Effector memory CD4-positive, alpha-beta T cell (primary cell): ENCODE measurements at regions not wholly inside any gene's neighbourhood (a gene's known extent, or its start where the extent isn't known, plus 50 kb on each side); places are given as distances from the start of the nearest gene placed in this dataset.

Source experiments
- DNase-seq, 3 donors: peaks; one replicate each; pipeline ENCODE4 v3.0.0-alpha.2; 2020
- H3K27ac ChIP-seq: 2 replicates; pipeline ENCODE4 v1.7.0; 2013; ENCODE audit warnings: mild to moderate bottlenecking, low read length, moderate library complexity; ENCODE audit not compliant: insufficient read depth, poor library complexity, severe bottlenecking
- H3K27me3 ChIP-seq: replicated peaks from 2 replicates; pipeline ENCODE4 v1.7.0; 2013; ENCODE audit warnings: mild to moderate bottlenecking, low read length; ENCODE audit not compliant: insufficient read depth, control insufficient read depth, poor library complexity, severe bottlenecking
- H3K36me3 ChIP-seq: 2 replicates; pipeline ENCODE4 v1.7.0; 2013; ENCODE audit warnings: mild to moderate bottlenecking, low read length, moderate library complexity; ENCODE audit not compliant: control insufficient read depth, insufficient read depth
- H3K4me1 ChIP-seq: 2 replicates; pipeline ENCODE4 v1.7.0; 2013; ENCODE audit warnings: low read length, mild to moderate bottlenecking; ENCODE audit not compliant: control insufficient read depth, insufficient read depth, poor library complexity, severe bottlenecking
- H3K4me3 ChIP-seq: 2 replicates; pipeline ENCODE4 v1.7.0; 2013; ENCODE audit warnings: low read length, low read depth, mild to moderate bottlenecking; ENCODE audit not compliant: insufficient read depth, poor library complexity, severe bottlenecking
- H3K9me3 ChIP-seq: 2 replicates; pipeline ENCODE4 v1.7.0; 2013; ENCODE audit warnings: mild to moderate bottlenecking, low read length, moderate library complexity; ENCODE audit not compliant: control insufficient read depth

- Histone ChIP-seq H3K27ac (no peak overlapping the region), H3K4me3 (no peak overlapping the region), H3K4me1 (no peaks in the 10 kb centered on the region), H3K36me3 (no peaks in the 10 kb centered on the region), H3K9me3 (no peaks in the 10 kb centered on the region), H3K27me3 (no peaks in the 10 kb centered on the region)
- no peak for DNase-seq
These were observed 2065.7 kb downstream of the MRPL39 start for GRCh38 chr21:23541571-23541970.

DNA sequence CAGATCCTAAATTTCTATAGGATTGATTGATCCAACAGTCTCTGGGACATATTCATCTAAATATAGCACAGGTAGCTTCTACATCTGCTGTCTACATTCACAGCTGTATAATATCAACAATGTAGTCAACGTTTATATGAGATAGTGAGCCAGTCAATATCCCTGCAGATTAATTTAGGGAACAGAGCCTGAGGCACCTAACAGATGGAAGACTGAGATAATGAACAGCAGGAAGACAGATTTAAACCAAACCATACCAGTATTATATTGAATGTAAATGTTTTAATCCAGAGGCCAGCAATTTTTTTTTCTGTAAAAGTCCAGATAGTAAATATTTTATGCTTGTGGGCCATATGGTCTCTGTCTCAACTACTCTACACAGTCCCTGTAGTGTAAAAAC is 2072.4 kb downstream of the MRPL39 start:
- Histone ChIP-seq H3K27ac (no peak overlapping the region), H3K27me3 (no peaks in the 10 kb centered on the region), H3K4me1 (no peaks in the 10 kb centered on the region), H3K9me3 (no peaks in the 10 kb centered on the region), H3K4me3 (no peak overlapping the region), H3K36me3 (no peaks in the 10 kb centered on the region)
- DNase-seq = no peak

DNA sequence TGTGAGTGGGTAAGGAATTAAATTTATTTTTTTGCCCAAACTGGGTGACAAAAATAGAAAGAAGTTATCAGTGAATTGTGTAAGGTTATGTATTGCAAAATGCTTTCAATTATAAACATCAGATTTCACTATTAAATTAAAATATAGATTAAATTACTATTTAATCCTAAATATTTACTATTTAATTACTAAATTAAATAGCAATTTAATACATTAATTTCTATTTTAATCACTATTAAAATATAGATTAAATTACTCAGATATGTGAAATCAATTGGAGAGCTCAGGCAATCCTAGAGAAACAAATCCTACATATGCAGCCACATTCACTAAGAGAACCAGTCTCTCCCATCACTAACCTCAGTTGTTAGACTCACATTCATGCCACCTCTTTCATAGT is 2075.8 kb downstream of the MRPL39 start:
- H3K4me1 ChIP-seq = no peaks in the 10 kb centered on the region
- DNase-seq = no peak
- H3K27ac ChIP-seq = no peak overlapping the region
- no peaks in the 10 kb centered on the region for H3K9me3 ChIP-seq
- H3K4me3 ChIP-seq = no peak overlapping the region
- no peaks in the 10 kb centered on the region for H3K36me3 ChIP-seq
- no peaks in the 10 kb centered on the region for H3K27me3 ChIP-seq

- no peak overlapping the region for H3K4me3 ChIP-seq
- H3K4me1 ChIP-seq = no peaks in the 10 kb centered on the region
- H3K27ac ChIP-seq = no peak overlapping the region
- H3K27me3 ChIP-seq = no peaks in the 10 kb centered on the region
- no peak for DNase-seq
- no peaks in the 10 kb centered on the region for H3K36me3 ChIP-seq
- H3K9me3 ChIP-seq = no peaks in the 10 kb centered on the region
These were observed 2082.6 kb downstream of the MRPL39 start for GRCh38 chr21:23524685-23525084.

DNA sequence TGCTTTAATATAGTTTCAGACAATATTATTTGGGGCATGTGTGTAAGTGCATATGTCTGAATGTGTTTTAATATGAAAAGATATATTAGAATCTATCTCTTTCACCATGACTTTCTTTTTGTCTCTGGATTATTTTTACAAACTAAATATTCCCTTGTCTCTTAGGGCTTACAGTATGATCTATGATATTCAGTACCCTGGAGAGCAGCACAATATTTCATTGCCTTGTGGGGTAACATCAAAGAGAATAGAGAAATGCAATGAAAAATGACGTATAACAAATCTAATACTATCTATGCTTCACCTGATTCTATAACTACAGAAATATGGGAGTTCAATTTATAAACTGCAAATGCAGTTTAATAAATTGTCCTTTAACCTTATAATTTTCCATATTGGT is 2084.5 kb downstream of the MRPL39 start:
- H3K27me3 ChIP-seq = no peaks in the 10 kb centered on the region
- H3K4me3 ChIP-seq = no peak overlapping the region
- no peak overlapping the region for H3K27ac ChIP-seq
- DNase-seq = no peak
- no peaks in the 10 kb centered on the region for H3K4me1 ChIP-seq
- no peaks in the 10 kb centered on the region for H3K36me3 ChIP-seq
- no peaks in the 10 kb centered on the region for H3K9me3 ChIP-seq

DNA sequence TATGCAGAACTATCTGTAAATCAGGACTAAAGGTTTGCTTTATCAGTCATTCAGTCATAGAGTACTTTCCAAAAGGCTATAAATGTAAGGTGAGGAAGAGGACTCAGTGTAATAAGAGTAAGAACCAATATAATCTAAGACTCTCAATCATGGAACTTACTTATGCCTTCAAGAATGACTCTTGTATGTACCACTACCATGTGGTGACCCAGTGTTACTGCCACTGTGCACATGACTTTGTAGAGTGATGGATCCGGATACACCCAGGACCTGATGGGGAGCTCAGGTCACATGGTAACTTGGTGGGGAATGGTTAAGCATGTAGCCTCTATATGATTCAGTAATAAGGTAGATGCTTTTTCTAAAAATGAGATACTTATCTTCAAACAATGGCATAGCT is 2099.8 kb downstream of the MRPL39 start:
- DNase-seq = no peak
- no peaks in the 10 kb centered on the region for H3K36me3 ChIP-seq
- no peaks in the 10 kb centered on the region for H3K9me3 ChIP-seq
- H3K27ac ChIP-seq = no peak overlapping the region
- H3K4me1 ChIP-seq = no peaks in the 10 kb centered on the region
- no peaks in the 10 kb centered on the region for H3K27me3 ChIP-seq
- H3K4me3 ChIP-seq = no peak overlapping the region

- Histone ChIP-seq H3K27me3 (no peaks in the 10 kb centered on the region), H3K4me3 (no peak overlapping the region), H3K27ac (no peak overlapping the region), H3K36me3 (no peaks in the 10 kb centered on the region), H3K9me3 (no peaks in the 10 kb centered on the region), H3K4me1 (no peaks in the 10 kb centered on the region)
- no peak for DNase-seq
These were observed 2110.6 kb downstream of the MRPL39 start for GRCh38 chr21:23496729-23497128.

DNA sequence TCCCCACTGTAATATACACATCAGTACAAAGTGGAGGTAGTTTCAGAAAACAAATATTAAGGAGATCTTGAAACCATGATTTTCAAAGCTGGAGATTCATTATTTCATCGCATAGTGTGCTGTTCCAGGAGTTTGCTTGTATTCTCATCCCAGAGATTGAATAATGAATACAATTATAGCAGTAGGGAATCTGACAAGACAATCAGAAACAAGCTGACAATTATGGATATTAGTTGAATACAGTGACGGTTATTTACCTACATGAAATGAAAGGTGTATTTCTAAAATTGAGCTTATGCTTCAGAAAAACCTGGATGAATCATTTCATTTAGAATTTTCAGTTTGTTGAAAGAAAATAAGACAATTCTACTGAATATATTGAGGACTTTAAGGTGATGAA is 2119.0 kb downstream of the MRPL39 start:
- no peak overlapping the region for H3K4me3 ChIP-seq
- H3K36me3 ChIP-seq = no peaks in the 10 kb centered on the region
- H3K9me3 ChIP-seq = no peaks in the 10 kb centered on the region
- no peak overlapping the region for H3K27ac ChIP-seq
- H3K27me3 ChIP-seq = no peaks in the 10 kb centered on the region
- DNase-seq = no peak
- H3K4me1 ChIP-seq = no peaks in the 10 kb centered on the region

DNA sequence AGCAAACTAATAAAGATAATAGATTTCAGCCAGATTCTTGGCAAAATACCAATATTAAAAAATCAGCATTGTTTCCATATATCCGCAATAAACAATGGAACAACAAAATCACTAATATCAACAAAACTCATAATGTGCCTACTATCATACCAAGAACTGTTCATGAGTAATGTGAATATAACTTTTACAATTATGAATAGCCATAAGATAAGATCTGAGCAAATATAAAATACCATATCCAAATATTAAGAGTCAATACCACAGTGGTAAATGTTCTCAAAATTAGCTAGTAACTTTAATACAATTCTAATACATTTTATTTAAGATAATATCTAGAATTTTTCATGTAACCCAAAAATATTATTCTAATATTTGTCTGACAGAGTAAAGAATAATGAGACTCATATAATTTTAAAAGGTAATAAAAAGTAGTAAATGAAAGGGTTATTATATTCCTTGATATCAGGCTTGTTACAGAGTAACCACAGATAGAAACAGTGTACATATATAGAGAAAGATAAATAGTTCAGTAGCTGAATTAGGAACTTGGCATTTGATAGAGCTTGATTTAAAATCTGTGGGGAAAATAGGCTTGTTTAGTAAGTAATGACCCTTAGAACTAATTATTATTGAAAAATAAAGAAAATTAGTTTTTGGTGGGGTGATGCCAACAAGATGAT is 2126.6 kb downstream of the MRPL39 start:
- no peak for DNase-seq
- Histone ChIP-seq H3K4me3 (no peak overlapping the region), H3K27me3 (no peaks in the 10 kb centered on the region), H3K9me3 (no peaks in the 10 kb centered on the region), H3K27ac (no peak overlapping the region), H3K4me1 (no peaks in the 10 kb centered on the region), H3K36me3 (no peaks in the 10 kb centered on the region)

DNA sequence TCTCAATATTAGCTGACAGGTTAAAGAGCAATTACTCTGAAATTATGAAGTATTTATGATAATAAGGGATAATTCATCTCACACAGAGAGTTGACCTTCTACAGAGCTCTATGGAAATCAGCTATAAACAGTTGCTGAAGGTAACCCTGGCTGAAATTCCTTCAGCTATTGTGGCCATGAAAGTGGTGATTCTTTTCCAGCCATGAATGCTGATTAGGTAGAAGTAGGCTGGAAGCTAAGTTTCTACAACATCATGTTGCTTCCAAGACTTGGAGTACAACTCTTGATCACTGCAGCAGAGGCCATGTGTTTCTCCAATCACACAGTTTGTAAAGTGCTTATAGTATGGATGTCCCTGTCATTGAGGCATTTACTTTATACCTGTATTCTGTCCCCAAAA is 2128.9 kb downstream of the MRPL39 start:
- Histone ChIP-seq H3K27ac (no peak overlapping the region), H3K4me1 (no peaks in the 10 kb centered on the region), H3K36me3 (no peaks in the 10 kb centered on the region), H3K27me3 (no peaks in the 10 kb centered on the region), H3K9me3 (no peaks in the 10 kb centered on the region), H3K4me3 (no peak overlapping the region)
- DNase-seq = no peak
